GM21737 (cell line): ENCODE measurements at regions not wholly inside any gene's neighbourhood (a gene's known extent, or its start where the extent isn't known, plus 50 kb on each side); places are given as distances from the start of the nearest gene placed in this dataset.
"Not testable (repeated sequence)": the region's sequence is repeated elsewhere in the genome, so short reads cannot be mapped to it uniquely, and the experiment has no call there.

Experiments
- ATAC-seq: cut with Tn5 transposase; IDR thresholded peaks from one replicate; pipeline ENCODE4 v1.9.1; 2021; ENCODE audit warnings: mild to moderate bottlenecking, moderate library complexity; ENCODE audit not compliant: unreplicated experiment

- no peak for ATAC-seq
Measured at GRCh38 chr1:99534638-99534930, 111.3 kb upstream of the PALMD start.

- ATAC-seq, result no peak
Measured at GRCh38 chr1:99535470-99536164, 110.3 kb upstream of the PALMD start.

DNA sequence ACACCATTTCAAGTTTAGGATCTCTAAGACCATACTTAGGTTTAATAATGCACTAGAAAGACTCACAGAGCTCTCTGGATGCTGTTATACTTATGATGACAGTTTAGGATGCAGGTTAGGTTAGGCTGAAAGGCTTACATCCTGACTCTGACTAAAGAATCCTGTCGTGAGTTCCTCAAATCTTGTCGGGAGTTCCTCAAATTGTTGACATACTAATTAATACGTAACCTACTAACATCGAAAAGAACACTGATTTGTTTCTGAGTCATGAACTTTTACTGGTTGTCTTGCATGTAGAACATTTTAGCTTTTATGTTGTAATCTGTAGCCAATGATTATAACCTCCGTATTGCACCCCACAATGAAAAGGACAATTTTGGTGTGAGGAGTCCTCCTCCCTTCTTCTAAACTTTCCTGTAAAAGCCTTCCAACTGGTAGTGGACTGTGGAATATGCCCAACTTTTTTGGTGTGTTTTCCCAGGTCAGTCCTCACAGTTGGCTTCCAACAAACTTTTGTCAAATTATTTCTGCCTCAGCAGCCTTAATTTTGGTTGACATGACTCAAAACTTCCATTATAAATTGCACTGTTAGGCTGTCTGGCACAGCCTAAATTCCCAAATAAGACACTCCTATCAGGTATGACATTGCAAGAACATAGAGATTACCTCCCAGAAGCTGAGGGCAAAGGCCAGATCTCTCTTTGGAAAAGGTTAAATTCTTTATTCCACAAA, 107.9 kb upstream of the PALMD start:
- ATAC-seq, result no peak

GRCh38 chr1:99538618-99538956, 107.3 kb upstream of the PALMD start:
- ATAC-seq, result no peak

DNA sequence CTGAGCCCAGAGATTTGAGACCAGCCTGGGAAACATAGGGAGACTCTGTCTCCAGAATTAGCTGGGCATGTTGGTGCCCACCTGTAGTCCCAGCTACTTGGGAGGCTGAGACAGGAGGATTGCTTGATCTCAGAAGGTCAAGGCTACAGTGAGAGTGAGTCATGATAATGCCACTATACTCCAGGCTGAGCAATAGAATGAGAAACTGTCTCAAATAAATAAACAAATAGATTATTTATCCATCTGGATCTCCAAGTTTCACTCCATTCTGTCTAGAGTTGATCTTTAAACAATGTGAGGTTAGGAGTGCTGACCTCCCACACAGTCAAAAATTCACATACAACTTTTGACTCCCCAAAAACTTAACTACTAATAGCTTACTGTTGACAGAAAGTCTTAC, 106.8 kb upstream of the PALMD start:
- ATAC-seq, result no peak

GRCh38 chr1:99540744-99541143, 105.2 kb upstream of the PALMD start:
- no peak for ATAC-seq

- no peak for ATAC-seq
Measured at GRCh38 chr1:99544328-99544727, 101.6 kb upstream of the PALMD start.

- no peak for ATAC-seq
Measured at GRCh38 chr1:99546432-99547416, 99.2 kb upstream of the PALMD start.

GRCh38 chr1:99548943-99549605, 96.8 kb upstream of the PALMD start:
- ATAC-seq, result no peak

GRCh38 chr1:99550198-99550597, 95.7 kb upstream of the PALMD start:
- ATAC-seq, result no peak

DNA sequence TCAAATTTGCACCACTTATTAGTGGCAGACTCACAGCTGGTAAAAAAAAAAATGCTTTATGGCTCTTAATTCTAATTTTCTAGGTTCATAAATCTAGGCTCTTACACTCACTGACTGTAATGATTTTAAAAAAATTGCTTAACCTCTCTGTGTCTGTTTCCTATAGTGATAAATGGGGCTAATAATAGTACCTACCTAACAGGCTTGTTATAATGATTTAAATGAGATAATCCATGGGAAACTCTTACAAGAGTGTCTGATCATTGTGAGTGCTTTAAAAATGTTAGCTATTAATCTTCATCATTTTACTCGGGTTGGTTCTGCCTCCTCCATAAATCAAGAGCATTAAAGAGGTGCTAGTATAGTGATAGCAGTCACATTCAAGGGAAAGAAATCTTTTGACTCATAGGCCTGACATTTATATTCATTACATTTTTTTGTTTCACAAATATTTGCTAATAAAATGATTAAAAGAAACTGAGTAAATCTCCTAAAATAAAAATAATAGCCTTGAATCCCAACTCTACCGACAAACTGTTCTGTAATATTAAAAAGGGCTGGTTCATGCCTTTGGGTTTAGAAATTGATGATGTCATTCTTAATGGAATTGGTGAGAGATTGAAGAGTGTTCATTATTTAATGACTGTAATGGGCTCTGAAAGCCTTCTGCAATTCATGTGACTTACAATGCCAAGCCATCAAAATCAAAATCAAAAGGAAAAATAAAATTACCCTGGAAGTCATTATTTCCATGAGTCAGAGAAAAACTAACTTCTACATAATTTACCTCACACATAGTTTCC, 93.9 kb upstream of the PALMD start:
- no peak for ATAC-seq

DNA sequence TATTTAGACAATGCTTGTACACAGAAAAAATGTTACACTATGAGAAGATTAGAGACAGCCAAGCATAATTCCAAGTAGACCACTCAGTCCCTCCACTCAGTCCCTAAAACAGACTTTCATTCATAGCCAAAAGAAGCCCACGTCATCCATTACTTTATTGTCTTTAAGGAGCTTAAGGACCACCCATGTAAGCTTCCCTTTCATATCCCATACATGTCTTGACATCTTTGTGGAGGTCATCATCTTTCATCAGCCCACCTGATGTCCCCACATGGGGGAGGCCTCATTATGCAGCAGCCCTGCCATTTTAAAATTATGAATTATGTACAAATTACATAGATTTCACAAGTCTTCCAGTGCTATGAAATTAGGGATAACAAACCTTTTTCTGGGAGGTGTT, 92.6 kb upstream of the PALMD start:
- no peak for ATAC-seq

DNA sequence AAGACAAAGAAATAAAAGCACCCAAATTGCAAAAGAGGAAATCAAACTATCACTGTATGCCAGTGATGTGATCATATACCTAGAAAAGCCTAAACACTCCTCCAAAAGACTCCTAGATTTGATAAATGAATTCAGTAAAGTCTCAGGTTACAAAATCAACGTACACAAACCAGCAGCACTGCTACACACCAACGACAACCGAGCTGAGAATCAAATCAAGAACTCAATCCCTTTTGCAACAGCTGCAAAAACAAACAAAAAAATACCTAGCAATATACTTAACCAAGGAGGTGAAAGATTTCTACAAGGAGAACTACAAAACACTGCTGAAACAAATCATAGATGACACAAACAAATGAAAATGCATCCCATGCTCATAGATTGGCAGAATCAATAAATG, 92.1 kb upstream of the PALMD start:
- ATAC-seq, result not testable (repeated sequence)

GRCh38 chr1:99554727-99555126, 91.2 kb upstream of the PALMD start:
- no peak for ATAC-seq

- ATAC-seq, result no peak
Measured at GRCh38 chr1:99557546-99558202, 88.2 kb upstream of the PALMD start.

DNA sequence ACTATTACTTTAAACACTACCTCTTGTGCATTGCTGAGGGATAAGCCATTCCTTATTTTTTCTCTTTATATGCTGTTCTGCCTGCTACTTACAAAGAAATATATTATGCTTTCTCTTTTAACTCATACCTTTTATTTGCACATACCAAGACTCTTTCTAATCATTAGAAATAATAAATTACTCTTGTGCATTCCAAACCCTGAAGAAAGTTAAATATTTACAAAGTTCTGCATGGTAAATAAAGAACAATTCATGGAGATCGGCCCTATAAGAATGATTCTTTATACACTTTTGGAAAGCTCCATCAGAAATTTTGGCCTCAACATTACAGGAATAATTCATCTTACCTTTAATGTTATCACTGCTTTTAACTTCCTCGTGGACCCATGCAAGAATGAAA, 86.7 kb upstream of the PALMD start:
- no peak for ATAC-seq

DNA sequence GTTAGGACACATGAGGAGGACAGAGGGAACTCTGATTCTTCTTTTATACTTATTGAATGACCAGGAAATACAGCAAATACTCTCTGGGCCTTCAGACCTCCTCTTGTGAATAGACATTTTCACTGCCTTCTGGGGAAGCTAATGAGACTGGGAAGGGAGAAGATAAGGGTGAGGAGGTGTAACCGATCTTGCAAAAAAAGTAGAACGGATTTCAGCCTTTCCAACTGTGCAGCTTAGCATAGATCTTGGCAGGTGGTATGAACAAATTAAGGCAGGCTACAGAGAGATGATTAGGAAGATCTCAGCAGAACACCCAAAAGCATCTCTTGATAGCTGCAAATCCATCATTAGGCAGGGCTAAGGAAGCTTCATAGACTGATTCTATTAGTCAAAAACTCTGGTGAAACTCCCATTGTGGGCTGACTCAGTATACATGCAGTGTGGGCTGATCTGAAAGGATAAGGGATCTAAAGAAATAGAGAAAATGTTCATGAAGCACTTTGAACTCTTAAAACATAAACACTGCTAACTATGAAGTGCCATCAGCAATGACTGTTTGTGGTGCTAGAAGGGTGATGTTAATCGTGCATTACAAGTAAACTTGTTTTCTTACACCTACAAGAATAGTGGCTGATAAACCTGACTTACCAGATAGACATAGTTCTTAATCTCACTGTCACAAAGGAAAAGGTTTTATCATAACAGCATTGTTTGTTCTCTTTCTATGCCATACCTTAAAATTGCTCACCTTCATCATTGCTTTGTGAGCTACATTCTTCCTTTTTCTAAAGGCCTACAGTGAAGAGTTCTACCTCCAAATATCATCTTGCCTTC, 85.5 kb upstream of the PALMD start:
- ATAC-seq, result no peak

DNA sequence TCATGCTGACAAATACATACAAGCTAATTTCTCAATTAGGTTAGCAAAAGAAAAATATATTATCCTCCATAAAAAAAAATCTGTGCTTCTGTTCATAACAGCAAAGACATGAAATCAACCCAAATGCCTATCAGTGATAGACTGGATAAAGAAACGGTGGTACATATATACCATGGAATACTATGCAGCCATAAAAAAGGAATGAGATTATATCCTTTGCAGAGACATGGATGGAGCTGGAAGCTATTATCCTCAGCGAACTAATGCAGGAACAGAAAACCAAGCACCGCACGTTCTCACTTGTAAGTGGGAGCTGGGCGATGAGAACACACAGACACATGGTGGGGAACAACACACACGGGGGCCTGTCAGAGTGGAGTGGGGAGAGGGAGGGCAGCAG, 84.0 kb upstream of the PALMD start:
- no peak for ATAC-seq
